ENCODE measurements at regions not wholly inside any gene's neighbourhood (a gene's known extent, or its start where the extent isn't known, plus 50 kb on each side); places are given as distances from the start of the nearest gene placed in this dataset.
"Not testable (repeated sequence)": the region's sequence is repeated elsewhere in the genome, so short reads cannot be mapped to it uniquely, and the experiment has no call there.

- not testable (repeated sequence) for H3K4me1 Mint-ChIP-seq (ENCODE audit: low read depth)
Observed at GRCh38 chr13:44628826-44629225, 52.7 kb upstream of the TSC22D1 start.

GRCh38 chr13:44627441-44627840 lies 51.3 kb upstream of the TSC22D1 start:
- H3K9me3 Mint-ChIP-seq = peaks cover 0 to 2% of the 10 kb centered on the region in 2 donors
- no peaks in the 10 kb centered on the region for H3K36me3 Mint-ChIP-seq (ENCODE audit: insufficient read depth in 2 of 2)
- ATAC-seq (replicated peaks in 1 of 2) (no peak), DNase-seq (no peak)
- peak overlapping the region; percentile 28 for H3K27ac Mint-ChIP-seq
- H3K27me3 Mint-ChIP-seq (ENCODE audit: low read depth) = peaks cover 21% of the 10 kb centered on the region
- H3K4me1 Mint-ChIP-seq (ENCODE audit: low read depth) = no peaks in the 10 kb centered on the region
- H3K4me3 Mint-ChIP-seq = no peak overlapping the region

More at GRCh38 chr13:44628826-44629225, 52.7 kb upstream of the TSC22D1 start:
- not testable (repeated sequence) for H3K4me3 Mint-ChIP-seq; H3K27ac Mint-ChIP-seq; H3K9me3 Mint-ChIP-seq; DNase-seq; H3K36me3 Mint-ChIP-seq (ENCODE audit: insufficient read depth in 2 of 2); ATAC-seq (replicated peaks in 1 of 2)
- peaks cover 17% of the 10 kb centered on the region for H3K27me3 Mint-ChIP-seq (ENCODE audit: low read depth)

DNA sequence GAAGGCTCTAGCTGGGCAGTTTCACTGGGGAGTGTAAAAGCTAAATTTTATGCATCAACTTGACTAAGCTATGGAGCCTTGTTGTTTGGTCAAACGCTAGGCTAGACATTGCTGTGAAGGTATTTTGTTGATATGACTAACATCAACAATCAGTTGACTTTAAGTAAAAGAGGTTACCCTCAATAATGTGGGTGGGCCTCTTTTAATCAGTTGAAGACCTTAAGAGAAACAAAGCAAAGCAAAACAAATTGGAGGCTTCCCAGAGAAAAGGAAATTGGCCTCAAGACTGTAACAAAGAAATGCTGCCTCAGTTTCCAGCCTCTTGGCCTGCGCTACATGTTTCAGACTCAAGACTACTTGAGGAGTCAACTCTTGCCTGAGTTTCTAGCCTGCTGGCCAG lies 50.0 kb upstream of the TSC22D1 start:
- H3K9me3 Mint-ChIP-seq = peaks cover 0 to 2% of the 10 kb centered on the region in 2 donors
- H3K27ac Mint-ChIP-seq = no peak overlapping the region
- ATAC-seq (replicated peaks in 1 of 2) = no peak
- H3K4me3 Mint-ChIP-seq = no peak overlapping the region
- no peak for DNase-seq
- peaks cover 23% of the 10 kb centered on the region for H3K27me3 Mint-ChIP-seq (ENCODE audit: low read depth)
- H3K36me3 Mint-ChIP-seq (ENCODE audit: insufficient read depth in 2 of 2) = no peaks in the 10 kb centered on the region
- no peaks in the 10 kb centered on the region for H3K4me1 Mint-ChIP-seq (ENCODE audit: low read depth)
